Tongue (tissue), 1 donor: ENCODE measurements at regions not wholly inside any gene's neighbourhood (a gene's known extent, or its start where the extent isn't known, plus 50 kb on each side); places are given as distances from the start of the nearest gene placed in this dataset.
"Not testable (repeated sequence)": the region's sequence is repeated elsewhere in the genome, so short reads cannot be mapped to it uniquely, and the experiment has no call there.

Experiments used
- DNase-seq: peaks from one replicate; pipeline ENCODE4 v3.0.0-alpha.2; 2015

- DNase-seq: peak; percentile 86
Measured at GRCh38 chr10:28393956-28394568, 91.2 kb upstream of the MPP7 start.

GRCh38 chr10:28396331-28396730 is 93.5 kb upstream of the MPP7 start:
- peak; percentile 73 for DNase-seq

GRCh38 chr10:28397229-28397628 is 94.4 kb upstream of the MPP7 start:
- no peak for DNase-seq

GRCh38 chr10:28400176-28400575 is 97.3 kb upstream of the MPP7 start:
- DNase-seq: no peak

- no peak for DNase-seq
Measured at GRCh38 chr10:28400681-28401080, 97.8 kb upstream of the MPP7 start.

GRCh38 chr10:28402611-28403073 is 99.8 kb upstream of the MPP7 start:
- not testable (repeated sequence) for DNase-seq

GRCh38 chr10:28403090-28403489 is 100.2 kb upstream of the MPP7 start:
- no peak for DNase-seq

- DNase-seq: no peak
Measured at GRCh38 chr10:28408237-28408777, 105.4 kb upstream of the MPP7 start.

GRCh38 chr10:28410420-28411135 is 107.7 kb upstream of the MPP7 start:
- DNase-seq: peak; percentile 59

GRCh38 chr10:28411136-28411460 is 108.2 kb upstream of the MPP7 start:
- no peak for DNase-seq

GRCh38 chr10:28411648-28412047 is 108.8 kb upstream of the MPP7 start:
- DNase-seq: no peak

- no peak for DNase-seq
Measured at GRCh38 chr10:28418069-28418468, 114.8 kb upstream of the WAC start.

GRCh38 chr10:28425422-28425821 is 107.5 kb upstream of the WAC start:
- no peak for DNase-seq

- DNase-seq: no peak
Measured at GRCh38 chr10:28426392-28427159, 106.3 kb upstream of the WAC start.

- no peak for DNase-seq
Measured at GRCh38 chr10:28427376-28427775, 105.5 kb upstream of the WAC start.

- no peak for DNase-seq
Measured at GRCh38 chr10:28429045-28429444, 103.9 kb upstream of the WAC start.

- DNase-seq: no peak
Measured at GRCh38 chr10:28429573-28430216, 103.2 kb upstream of the WAC start.

GRCh38 chr10:28431139-28431538 is 101.8 kb upstream of the WAC start:
- no peak for DNase-seq

GRCh38 chr10:28432210-28432676 is 100.7 kb upstream of the WAC start:
- DNase-seq: peak; percentile 83

GRCh38 chr10:28434063-28434462 is 98.9 kb upstream of the WAC start:
- DNase-seq: no peak

- no peak for DNase-seq
Measured at GRCh38 chr10:28442403-28442802, 90.5 kb upstream of the WAC start.

- no peak for DNase-seq
Measured at GRCh38 chr10:28444031-28444430, 88.9 kb upstream of the WAC start.

GRCh38 chr10:28445516-28445915 is 87.4 kb upstream of the WAC start:
- DNase-seq: no peak
